Urothelium cell line (cell line): ENCODE measurements at regions not wholly inside any gene's neighbourhood (a gene's known extent, or its start where the extent isn't known, plus 50 kb on each side); places are given as distances from the start of the nearest gene placed in this dataset.
"Not testable (repeated sequence)": the region's sequence is repeated elsewhere in the genome, so short reads cannot be mapped to it uniquely, and the experiment has no call there.

Source experiments
- DNase-seq: peaks from one replicate; pipeline ENCODE4 v3.0.0; 2011; ENCODE audit warnings: low spot score, mixed read lengths
- FAIRE-seq: peaks from 2 replicates; lab custom pipeline; 2011; peaks lifted over from hg19 to GRCh38; lab: Jason Lieb, UNC

DNA sequence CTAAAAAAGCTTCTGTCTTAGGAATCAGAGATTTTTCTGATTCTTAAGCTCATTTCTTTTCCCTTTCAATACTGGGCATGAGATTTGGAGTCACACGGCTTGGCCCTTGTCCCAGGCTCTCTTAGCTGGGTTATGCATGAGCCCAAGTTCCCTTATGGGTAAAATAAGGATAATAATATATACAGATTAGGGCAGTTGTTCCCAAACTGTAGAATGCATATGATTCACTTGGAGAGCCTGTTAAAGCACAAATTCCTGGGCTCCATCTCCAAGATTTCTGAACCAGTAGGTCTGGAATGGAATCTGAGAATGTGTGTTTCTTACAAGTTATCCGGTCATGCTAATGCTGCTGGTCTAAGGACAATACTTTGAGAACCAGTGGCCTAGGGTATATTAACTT, 154.0 kb downstream of the REEP3 start:
- no peak for DNase-seq

DNA sequence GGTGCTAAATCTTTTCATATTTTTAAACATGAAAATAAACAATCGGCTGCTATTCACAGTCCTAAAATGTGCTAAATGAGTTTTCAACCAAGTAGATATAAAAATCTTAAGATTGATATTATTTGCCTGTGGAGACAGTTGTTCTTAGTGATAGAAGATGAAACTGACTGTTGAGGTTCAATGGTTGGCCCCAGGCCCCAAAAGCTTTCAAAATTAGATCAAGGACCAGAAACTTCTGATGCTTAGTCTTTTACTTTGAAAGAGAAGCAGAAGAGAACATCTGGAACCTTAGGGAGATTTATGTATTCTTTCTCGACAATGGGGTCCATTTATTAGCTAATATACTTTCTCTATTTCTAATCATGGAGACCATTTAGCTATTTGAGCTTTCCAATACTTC, 155.8 kb downstream of the REEP3 start:
- FAIRE-seq (no peak), DNase-seq (no peak)

More for the DNA sequence above, 154.0 kb downstream of the REEP3 start:
- FAIRE-seq = no peak

DNA sequence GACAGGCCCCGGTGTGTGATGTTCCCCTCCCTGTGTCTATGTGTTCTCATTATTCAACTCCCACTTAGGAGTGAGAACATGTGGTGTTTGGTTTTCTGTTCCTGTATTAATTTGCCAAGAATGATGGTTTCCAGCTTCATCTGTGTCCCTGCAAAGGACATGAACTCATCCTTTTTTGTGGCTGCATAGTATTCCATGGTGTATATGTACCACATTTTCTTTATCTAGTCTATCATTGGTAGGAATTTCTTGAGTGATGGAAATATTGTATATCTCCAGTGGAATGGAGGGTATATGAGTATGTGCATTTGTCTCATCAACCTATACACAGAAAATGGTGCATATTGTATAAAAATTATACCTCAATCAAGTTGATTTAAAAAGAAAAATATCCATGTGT, 159.3 kb downstream of the REEP3 start:
- not testable (repeated sequence) for FAIRE-seq

DNA sequence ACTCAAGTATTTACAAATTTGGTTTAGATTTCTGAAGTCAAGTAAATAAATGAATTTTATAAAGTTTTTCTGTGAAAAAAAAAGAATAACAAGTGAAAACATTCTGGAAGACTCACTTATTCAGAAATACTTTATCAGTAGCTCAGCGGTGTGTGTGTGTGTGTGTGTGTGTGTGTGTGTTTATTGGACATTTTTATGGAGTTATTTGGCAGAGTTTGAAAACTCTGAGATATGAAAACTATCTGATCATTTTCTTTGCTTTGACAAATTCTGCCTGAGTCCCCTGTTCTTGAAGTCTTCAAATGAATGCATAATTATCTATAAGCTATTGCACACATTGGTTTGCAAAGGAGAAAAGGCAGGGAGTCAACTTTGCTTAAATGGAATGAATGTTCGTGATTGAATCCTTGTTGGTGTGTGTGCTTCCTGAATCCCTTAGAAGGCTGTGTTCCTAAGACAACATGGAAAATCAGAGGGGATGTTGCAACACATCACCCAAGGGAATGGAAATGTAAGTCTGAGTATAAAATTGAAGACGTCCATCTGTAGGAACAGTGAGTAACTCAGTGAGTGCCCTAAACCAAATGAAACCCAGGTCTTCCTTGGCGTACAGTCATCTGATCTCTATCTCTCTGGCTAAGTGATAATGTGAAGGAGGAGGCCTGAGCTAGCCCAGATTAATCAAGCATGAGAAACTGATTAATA, 160.9 kb downstream of the REEP3 start:
- no peak for DNase-seq
- no peak for FAIRE-seq

More for the DNA sequence above, 159.3 kb downstream of the REEP3 start:
- DNase-seq = not testable (repeated sequence)

DNA sequence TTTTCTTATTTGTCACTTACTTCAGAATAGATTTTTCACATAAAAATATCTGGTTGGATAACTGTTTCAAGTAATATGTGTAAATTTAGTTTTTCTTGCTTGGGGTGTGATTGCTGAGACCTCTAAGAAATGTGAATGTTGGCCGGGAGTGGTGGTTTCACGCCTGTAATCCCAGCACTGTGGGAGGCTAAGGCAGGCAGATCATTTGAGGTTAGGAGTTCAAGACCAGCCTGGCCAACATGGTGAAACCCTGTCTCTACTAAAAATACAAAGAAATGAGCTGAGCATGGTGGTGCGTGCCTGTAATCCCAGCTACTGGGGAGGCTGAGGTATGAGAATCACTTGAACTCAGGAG, 161.5 kb downstream of the REEP3 start:
- not testable (repeated sequence) for DNase-seq, FAIRE-seq

DNA sequence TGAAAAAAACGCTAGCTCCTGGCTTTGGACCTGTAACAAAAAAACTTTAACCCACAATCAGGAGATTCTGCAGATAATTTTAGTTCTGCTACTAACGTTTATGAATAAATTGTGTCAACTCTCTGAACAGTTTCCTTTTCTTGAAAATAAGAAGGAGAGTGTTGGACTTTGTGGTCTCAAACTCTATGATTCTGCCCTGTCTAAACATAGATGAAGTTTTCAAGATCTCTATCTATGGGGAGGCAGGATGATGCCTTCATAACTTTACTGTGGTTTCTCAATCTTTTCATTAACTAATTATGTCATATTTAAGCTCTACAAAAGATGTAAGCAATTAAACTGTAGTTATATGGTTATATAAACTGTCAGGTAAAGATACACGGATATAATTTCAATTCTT, 162.0 kb downstream of the REEP3 start:
- DNase-seq (no peak), FAIRE-seq (no peak)

DNA sequence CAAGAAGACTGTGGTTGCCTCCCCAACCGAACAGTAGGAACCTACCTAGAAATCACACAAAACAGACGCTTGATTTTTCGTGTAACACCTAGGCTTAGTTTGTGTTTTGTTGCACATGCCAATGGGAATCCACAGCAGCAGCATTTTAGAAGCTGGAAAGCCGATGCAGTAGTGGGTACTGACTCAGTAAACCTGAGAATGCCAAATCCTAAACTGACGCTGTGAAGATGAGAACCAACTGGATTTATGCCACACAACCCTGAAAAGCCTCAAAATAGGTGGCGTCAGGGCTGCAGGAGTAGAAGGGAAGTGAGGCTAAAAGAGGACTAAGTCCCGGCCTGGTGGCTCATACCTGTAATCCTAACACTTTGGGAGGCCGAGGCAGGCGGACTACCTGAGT, 162.5 kb downstream of the REEP3 start:
- no peak for FAIRE-seq
- DNase-seq = no peak

DNA sequence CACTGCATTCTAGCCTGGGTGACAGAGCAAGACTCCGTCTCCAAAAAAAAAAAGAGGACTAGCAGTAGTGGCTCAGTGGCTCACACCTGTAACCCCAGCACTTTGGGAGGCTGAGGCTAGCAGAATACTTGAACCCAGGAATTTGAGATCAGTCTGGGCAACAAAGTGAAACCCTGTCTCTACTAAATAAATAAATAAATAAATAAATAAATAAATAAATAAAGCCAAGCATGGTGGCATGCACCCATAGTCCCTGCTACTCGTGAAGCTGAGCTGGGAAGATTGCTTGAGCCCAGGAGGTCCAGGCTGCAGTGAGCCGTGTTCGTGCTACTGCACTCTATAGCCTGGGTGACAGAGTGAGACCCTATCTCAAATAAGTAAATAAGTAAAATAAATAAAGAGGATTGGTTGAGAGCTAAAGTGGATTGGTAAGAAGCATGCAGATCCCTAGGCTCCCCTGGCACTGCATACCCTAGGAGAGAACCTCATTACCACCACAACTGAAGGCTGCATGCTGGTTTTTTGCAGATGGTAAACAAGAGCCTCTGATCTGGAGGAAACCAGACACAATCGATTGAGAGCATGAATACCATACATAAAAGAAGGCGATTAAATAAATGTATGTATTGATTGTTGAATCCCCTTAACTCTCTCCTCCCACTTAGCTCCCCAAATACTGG, 163.2 kb downstream of the REEP3 start:
- no peak for FAIRE-seq

DNA sequence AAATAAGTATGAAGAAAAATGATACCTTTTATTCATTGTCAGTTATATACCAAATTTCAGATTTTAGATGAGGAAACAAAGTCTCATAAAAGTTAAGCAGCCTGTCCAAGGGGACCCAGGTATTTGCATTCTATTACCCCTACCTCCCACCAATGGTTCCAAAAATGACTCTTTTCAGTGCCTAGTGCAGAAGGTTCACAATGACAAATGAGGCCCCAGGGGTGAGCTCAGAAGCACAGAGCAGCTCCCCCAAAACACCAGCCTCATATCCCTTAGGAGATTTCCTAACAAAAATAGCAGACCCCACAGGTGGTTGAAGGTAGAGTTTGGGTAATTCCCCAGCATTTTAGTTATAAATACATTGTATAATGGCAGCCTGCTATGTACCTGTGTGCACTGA, 168.6 kb downstream of the REEP3 start:
- FAIRE-seq = no peak
- no peak for DNase-seq

More for the DNA sequence above, 163.2 kb downstream of the REEP3 start:
- no peak for DNase-seq

DNA sequence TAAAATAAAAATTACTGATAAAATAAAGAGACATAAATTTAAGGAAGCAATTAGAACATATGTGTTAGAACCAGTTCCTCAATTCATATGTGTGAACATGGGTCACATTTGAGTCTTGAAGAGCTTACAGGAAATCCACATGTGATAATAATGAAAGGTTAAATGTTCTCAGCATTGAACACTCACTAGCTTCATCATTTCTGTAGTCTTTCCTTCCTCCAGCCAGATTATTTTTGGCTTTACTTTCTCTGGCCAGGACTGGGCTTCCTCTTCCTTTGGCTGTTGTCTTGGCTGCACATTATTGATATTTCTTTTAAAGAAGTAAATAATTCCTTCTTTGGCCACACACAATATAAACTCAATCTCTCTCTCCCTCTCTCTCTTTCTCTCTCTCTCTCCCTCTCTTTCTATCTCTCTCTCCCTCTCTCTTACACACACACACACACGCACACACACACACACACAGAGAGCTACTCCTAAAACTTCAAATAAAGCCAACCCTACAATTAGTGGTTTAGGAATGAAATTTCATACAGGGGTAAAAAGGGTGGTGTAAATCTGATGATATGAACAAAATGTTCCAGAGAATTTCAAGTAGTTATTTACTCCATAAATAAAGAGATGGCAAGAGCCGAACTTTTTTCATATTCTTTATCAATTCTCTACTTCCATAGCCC, 171.2 kb downstream of the REEP3 start:
- no peak for FAIRE-seq
- no peak for DNase-seq

DNA sequence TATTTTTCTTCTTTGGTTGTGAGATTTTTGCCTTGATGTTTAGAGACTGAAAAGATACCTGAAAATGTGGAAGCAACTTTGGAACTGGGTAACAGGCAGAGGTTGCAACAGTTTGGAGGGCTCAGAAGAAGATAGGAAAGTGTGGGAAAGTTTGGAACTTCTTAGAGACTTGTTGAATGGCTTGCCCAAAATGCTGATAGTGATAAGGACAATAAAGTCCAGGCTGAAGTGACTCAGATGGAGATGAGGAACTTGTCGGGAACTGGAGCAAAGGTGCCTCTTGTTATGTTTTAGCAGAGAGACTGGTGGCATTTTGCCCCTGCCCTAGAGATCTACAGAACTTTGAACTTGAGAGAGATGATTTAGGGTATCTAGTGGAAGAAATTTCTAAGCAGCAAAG, 171.8 kb downstream of the REEP3 start:
- not testable (repeated sequence) for FAIRE-seq, DNase-seq

DNA sequence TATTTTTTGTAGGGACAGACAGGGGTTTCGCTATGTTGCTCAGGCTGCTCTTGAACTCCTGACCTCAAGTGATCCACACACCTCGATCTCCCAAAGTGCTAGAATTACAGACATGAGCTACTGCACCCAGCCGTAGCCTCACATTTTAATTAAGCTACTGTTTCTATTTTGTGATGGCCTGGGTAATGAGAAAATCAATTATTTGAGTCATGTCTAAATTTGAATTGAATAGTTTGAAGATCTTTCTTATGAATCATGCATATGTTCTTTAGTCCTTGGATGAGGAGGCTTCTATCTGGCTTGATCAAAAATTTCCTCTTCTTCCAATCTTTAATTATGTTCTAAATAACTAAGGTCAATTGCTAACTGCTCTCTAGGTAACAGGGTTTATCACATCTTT, 175.0 kb downstream of the REEP3 start:
- FAIRE-seq (no peak), DNase-seq (no peak)

DNA sequence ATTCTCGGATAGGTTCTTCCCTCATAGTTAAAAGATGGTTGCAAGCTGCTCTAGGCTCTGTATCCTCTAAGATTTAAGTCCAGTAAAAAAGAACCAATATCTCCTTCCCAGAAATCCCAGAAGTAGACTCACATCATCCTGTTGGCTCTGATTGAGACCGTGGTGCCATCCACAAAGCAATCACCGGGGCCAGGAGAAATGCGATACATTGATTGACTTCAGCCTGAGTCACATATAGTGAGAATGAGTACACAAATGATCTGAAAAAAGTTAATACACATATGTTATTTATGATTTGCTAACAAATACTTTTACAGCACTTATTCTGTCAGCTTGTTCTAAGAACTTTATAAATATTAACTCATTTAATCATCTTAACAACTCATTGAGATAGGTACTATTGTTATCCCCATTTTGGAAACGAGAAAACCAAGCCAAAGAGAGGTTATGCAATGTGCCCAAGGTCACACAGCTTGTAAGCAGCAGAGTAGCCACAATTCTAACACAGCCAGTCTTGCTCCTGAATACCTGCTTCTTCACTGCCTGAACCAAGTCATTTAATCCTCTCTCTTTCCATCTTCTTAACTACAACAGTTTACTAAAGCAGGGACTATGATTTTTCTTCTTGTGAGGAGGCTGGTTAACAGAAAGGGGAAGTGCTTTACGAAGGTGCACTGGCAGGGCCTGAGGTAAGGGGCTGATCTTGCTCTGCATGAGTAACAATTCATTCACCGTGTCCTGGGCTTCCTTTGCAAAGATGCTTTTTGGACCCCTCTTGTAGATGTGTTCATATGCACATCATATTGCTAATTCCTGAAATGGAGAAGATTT, 177.0 kb downstream of the REEP3 start:
- FAIRE-seq (no peak), DNase-seq (no peak)

DNA sequence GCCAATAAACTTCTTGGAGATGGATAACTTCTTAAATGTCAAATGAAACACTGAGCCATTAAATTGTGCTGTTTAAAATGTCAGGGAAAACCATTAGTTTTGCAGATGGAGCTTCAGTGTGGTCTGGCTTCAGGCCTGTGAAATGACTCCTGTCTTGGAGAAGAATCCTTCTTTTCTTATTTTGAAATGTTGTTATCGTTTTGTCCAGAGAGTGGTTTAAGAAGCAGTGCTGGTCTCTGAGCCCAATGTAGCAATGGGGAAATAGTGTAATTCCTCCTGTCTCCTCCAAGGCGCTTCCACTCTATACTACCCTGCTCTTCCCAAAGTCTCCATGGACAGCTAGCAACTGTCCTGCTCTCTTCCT, 177.6 kb downstream of the REEP3 start:
- no peak for FAIRE-seq
- no peak for DNase-seq

DNA sequence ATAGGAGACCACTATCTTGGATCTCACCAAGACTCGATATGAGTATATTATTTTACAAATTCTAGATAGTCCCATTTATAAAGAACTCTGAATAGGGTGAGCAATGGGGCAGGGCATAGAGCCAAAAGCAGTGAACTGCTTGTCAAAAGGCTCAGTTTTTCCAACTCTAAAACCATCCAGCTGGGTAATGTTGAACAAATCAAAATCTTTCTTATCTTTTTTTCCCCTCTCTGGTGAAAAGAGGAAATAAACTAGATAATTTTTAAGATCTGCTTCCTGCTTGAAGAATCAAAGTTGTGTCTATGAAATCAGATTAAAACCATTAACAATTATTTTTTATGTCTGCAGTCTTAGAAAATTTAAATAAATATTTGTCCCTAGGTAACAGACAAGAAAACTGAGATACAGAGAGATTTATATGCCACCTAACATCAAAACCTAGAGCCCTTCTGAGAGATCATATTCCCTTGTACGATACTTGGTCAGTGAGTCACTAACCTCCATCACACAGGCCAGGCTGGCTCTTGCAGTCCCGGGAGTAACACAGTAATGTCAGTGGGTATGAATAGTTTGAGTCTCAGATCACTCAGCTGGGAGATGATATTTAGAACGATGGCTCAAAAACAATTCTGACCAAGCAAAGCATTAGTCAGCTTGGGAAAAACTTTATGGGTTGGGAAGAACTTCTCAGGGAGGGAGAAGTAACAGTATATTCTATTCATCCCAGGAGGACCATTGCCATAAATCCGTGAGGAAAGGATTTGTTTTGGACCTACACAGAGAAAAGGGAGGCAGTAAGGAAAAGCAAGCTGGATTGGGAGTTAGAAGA, 178.8 kb downstream of the REEP3 start:
- FAIRE-seq (peak; percentile 96), DNase-seq (peak; percentile 88)

DNA sequence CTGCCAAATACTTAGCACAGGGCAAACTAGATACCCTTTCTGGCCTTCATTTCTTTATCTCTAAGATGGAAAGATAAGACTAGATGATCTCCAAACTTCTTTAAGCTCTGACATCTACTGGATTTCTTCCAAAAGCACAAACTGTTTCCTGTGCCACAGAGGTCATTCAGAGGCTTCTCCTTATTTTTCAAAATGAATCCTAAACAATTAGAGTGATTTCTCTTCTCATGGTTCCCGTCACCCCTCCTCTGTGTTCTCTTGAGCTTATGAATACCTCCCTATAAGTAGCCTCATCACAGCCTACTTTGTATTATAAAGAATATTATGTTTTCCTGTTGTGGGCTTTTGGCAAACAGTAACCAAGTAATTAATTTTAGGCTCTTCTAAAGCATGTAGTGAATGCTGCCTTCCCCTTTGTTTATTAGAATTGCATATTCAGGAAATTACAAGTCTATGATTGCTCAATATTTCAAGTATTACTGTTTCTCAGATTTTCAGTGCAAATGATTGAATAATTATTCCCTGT, 179.5 kb downstream of the REEP3 start:
- FAIRE-seq = no peak

DNA sequence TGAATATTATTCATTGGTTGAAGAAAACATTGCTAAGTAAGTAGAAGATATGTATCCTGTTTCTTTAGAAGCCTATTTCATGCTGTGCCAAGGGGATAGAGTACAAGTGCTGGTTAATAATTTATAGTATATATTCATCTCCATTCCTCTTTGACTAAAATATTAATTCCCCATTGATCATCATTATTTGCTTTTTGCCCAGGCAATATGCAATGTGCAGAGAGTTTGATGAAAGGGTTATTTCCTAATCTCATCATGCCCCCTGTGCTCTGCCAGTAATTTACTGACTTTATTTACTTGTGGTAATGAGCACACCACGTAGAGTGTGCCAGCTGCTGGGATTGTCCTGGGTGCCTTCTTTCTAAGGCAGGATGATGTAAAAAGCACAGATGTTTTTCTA, 180.9 kb downstream of the REEP3 start:
- FAIRE-seq = no peak
- DNase-seq = no peak

More for the DNA sequence above, 179.5 kb downstream of the REEP3 start:
- no peak for DNase-seq

DNA sequence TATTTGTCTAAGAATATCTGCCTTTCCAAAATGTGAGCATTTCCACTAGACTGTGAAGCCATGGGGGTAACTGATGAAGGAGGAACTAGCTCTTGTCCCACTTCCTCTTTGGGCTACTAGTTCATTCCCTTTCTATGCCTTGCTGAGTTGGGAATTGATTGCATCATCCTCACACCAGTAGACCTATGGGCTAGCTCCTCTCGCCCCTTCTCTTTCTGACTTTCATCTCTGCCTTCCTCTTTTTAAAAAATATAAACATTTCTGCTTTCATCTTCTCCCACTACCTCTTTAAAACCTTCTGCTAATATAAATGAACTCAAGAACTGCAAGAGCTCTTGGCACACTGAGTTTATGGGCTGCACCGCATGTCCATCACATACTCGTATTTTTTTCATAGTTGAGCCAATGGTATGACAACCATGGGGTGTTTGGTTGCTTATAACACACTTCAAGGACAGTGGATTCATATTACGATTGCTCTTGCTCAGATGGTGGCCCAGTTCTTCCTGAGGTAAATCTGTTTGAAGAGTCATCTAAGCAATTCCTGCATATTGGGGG, 182.0 kb downstream of the REEP3 start:
- DNase-seq (no peak), FAIRE-seq (no peak)

DNA sequence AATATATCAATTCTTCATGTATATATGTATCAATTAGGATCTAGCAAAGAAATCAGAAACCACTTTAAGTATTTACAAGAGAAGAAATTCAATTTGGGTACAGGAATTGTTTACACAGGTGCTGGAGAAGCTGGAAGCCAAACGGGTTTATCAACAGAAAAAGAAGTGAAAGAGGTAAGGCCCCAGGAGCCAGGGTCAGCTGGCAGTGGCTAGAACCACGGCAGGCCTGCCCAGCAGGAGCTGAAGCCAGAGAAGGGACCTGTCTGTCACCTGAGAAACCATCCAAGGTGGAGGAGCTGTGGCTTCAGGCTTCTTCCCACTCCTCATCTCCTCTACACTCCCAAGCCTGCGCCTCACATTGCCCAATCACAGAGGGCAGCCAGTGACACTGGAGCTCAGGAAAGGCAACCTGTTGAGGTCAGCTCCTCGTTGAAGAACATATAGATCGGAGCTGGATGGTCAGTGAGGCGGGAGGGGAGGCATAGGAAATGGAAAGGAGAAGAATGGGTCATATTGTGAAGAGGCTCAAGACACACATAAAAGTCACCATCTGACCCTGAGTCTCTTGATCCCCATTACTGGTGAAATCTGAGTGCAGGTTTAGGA, 182.6 kb downstream of the REEP3 start:
- FAIRE-seq = no peak

More for the DNA sequence above, 182.6 kb downstream of the REEP3 start:
- DNase-seq = no peak
